T-cell (primary cell): ENCODE measurements at regions not wholly inside any gene's neighbourhood (a gene's known extent, or its start where the extent isn't known, plus 50 kb on each side); places are given as distances from the start of the nearest gene placed in this dataset.

Experiments used
- ATAC-seq, 4 experiments: fragments of 200-7000 bp in 3 of 4; fragments of 150-1000 bp in 1 of 4; cut with Tn5 transposase; replicated peaks in 1 of 4; 1 replicate in 3 of 4; 2 replicates in 1 of 4; pipeline ENCODE4 v1.10.0; 2021; ENCODE audit warnings: moderate library complexity in 3 of 4, mild to moderate bottlenecking in 2 of 4, moderate number of reproducible peaks in 1 of 4
- CTCF ChIA-PET, 2 donors: fragments of 300-600 bp; sonication (Branson Sonifier 250); formaldehyde crosslinking; loops; one replicate each; lab custom pipeline; 2022; ENCODE audit warnings: antibody characterized with exemption in 2 of 2; lab: Charles Lee
- POLR2A ChIA-PET, 2 donors: fragments of 300-600 bp; sonication (Branson Sonifier 250); formaldehyde crosslinking; loops; one replicate each; lab custom pipeline; 2022; ENCODE audit warnings: antibody characterized with exemption in 2 of 2; lab: Charles Lee
- DNase-seq, 35 experiments: peaks; one replicate each; pipeline versions ENCODE4 v3.0.0 to v3.0.0-alpha.2; 2013 to 2023
- H3K27ac ChIP-seq: one replicate; pipeline ENCODE4 v1.5.1; 2013; ENCODE audit warnings: low read length
- H3K27me3 ChIP-seq, 2 experiments: replicated peaks in 1 of 2; 1 replicate in 1 of 2; 2 replicates in 1 of 2; pipeline versions ENCODE4 v1.6.1 to v1.7.0; 2013; ENCODE audit warnings: low read length in 1 of 2, mixed read lengths in 1 of 2; ENCODE audit not compliant: control insufficient read depth in 2 of 2, insufficient read depth in 2 of 2; ENCODE audit errors: extremely low read depth in 1 of 2
- H3K36me3 ChIP-seq, 2 donors: 1 replicate in 1 of 2; 2 replicates in 1 of 2; pipeline versions ENCODE4 v1.6.1 to v1.7.0; 2013; ENCODE audit warnings: low read length in 1 of 2; ENCODE audit not compliant: control insufficient read depth in 2 of 2, insufficient read depth in 1 of 2; ENCODE audit errors: extremely low read depth in 1 of 2
- H3K4me1 ChIP-seq, 2 experiments: 1 replicate in 1 of 2; 2 replicates in 1 of 2; pipeline versions ENCODE4 v1.6.1 to v1.7.0; 2013; ENCODE audit warnings: low read length in 2 of 2, mixed read lengths in 1 of 2; ENCODE audit not compliant: insufficient read depth in 2 of 2, control insufficient read depth in 1 of 2; ENCODE audit errors: extremely low read depth in 1 of 2
- H3K4me3 ChIP-seq, 2 donors: 1 replicate in 1 of 2; 2 replicates in 1 of 2; pipeline versions ENCODE4 v1.5.1 to v1.7.0; 2013; ENCODE audit warnings: mild to moderate bottlenecking in 2 of 2, low read length in 1 of 2, moderate library complexity in 1 of 2; ENCODE audit not compliant: control insufficient read depth in 1 of 2; ENCODE audit errors: extremely low read depth in 1 of 2
- H3K9me3 ChIP-seq: 2 replicates; pipeline ENCODE4 v1.7.0; 2013
- H3K27ac Mint-ChIP-seq, 2 donors: one replicate each; pipeline ENCODE4 v1.8.0; 2020 to 2021; ENCODE audit warnings: mild to moderate bottlenecking in 2 of 2, mixed read lengths in 2 of 2
- H3K27me3 Mint-ChIP-seq, 2 donors: one replicate each; pipeline ENCODE4 v1.8.0; 2021 to 2022; ENCODE audit warnings: mixed read lengths in 2 of 2
- H3K36me3 Mint-ChIP-seq: one replicate; pipeline ENCODE4 v1.8.0; 2021; ENCODE audit warnings: mixed read lengths
- H3K4me1 Mint-ChIP-seq, 3 donors: one replicate each; pipeline ENCODE4 v1.8.0; 2020 to 2022; ENCODE audit warnings: mixed read lengths in 3 of 3, mild to moderate bottlenecking in 1 of 3
- H3K4me3 Mint-ChIP-seq, 3 donors: one replicate each; pipeline ENCODE4 v1.8.0; 2020 to 2022; ENCODE audit warnings: mild to moderate bottlenecking in 3 of 3, mixed read lengths in 3 of 3, moderate library complexity in 3 of 3
- H3K9me3 Mint-ChIP-seq, 3 donors: one replicate each; pipeline ENCODE4 v1.8.0; 2020 to 2022; ENCODE audit warnings: mixed read lengths in 3 of 3
- WGBS: methylation state at CpG from one replicate; pipeline ENCODE4 v1.1.5; 2013; ENCODE audit warnings: missing lambda C conversion rate; ENCODE audit not compliant: insufficient coverage; 5-methylcytosine and 5-hydroxymethylcytosine counted together

- H3K9me3 Mint-ChIP-seq = peaks cover 5 to 14% (median 10%) of the 10 kb centered on the region in 3 donors
- peaks cover 6% of the 10 kb centered on the region for H3K36me3 Mint-ChIP-seq
- no peak overlapping the region for H3K4me3 Mint-ChIP-seq
- DNase-seq = no peak
- peaks cover 15 to 17% (median 16%) of the 10 kb centered on the region in 3 donors for H3K4me1 Mint-ChIP-seq
- CTCF ChIA-PET = no interaction called here
- ATAC-seq = no peak
- H3K27me3 ChIP-seq = no peaks in the 10 kb centered on the region
- no CpG with 5 or more reads among the region's 2 CpGs for WGBS
- no peaks in the 10 kb centered on the region for H3K27me3 Mint-ChIP-seq
- POLR2A ChIA-PET = interaction anchor here in 1 of 2 donors (0.6 kb wide), 1 partner anchor 529 kb away, joined by 3 read pairs; no protein-coding TSS in a partner anchor
- no peak overlapping the region for H3K4me3 ChIP-seq
- H3K27ac ChIP-seq = no peak overlapping the region
- no peaks in the 10 kb centered on the region for H3K36me3 ChIP-seq
- H3K27ac Mint-ChIP-seq = no peak overlapping the region
- no peaks in the 10 kb centered on the region for H3K9me3 ChIP-seq
- H3K4me1 ChIP-seq = no peaks in the 10 kb centered on the region
Observed at GRCh38 chr6:130587778-130588520, 222.1 kb downstream of the TMEM200A start.

DNA sequence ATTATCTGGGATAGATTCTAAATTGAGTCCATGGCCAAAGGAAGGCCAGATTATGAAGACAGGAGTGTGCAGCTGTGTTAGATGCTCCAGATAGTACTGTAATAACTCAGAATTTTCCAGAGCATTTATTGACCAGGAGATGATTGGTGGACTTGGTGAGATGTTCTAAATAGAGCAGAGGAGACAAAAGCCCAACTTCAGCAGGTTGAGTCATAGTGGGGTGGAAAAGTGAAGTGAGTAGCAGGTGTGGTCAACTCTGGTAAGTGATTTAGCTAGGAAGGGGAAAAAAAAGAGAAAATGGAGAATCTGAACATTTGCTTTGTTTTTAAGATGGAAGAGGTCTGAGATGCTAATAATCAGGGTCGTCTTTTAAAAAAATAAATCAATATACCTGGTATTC is 227.4 kb downstream of the TMEM200A start:
- H3K36me3 ChIP-seq = no peaks in the 10 kb centered on the region
- Mint-ChIP-seq H3K9me3 (peaks cover 5 to 14% (median 10%) of the 10 kb centered on the region in 3 donors), H3K4me3 (no peak overlapping the region), H3K27me3 (no peaks in the 10 kb centered on the region), H3K27ac (no peak overlapping the region), H3K36me3 (peaks cover 6% of the 10 kb centered on the region), H3K4me1 (peaks cover 0 to 2% (median 0%) of the 10 kb centered on the region in 3 donors)
- no peaks in the 10 kb centered on the region for H3K4me1 ChIP-seq
- ChIA-PET CTCF (no interaction called here), POLR2A (no interaction called here)
- no peaks in the 10 kb centered on the region for H3K9me3 ChIP-seq
- H3K27ac ChIP-seq = no peak overlapping the region
- no CpG with 5 or more reads among the region's 1 CpG for WGBS
- ATAC-seq (no peak), DNase-seq (no peak)
- no peak overlapping the region for H3K4me3 ChIP-seq
- no peaks in the 10 kb centered on the region for H3K27me3 ChIP-seq

DNA sequence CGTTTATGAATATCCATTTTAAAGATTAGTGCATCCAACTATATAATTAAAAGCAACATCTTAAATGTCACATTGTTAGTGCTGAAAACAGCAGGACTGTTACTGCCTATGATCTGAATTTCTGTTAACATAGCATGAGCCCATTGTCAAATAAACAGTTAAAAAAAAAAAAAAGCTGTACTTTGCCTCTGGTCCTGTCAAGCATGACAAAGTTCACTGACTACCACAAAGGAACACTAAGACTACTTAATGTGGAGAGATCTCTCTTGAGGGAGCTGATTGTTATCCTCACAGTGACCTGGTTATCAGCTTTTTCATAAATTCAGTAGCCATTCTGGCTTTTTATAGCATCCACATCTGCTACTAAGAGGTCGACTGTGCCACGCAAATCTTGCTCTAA is 228.1 kb downstream of the TMEM200A start:
- ChIA-PET POLR2A (no interaction called here), CTCF (interaction anchor here (0.6 kb wide), 3 partner anchors 23 to 916 kb away, joined by 4 to 6 read pairs (median 4); no protein-coding TSS in a partner anchor)
- no peak overlapping the region for H3K4me3 Mint-ChIP-seq
- ATAC-seq (no peak), DNase-seq (no peak)
- H3K27ac Mint-ChIP-seq = no peak overlapping the region
- peaks cover 6% of the 10 kb centered on the region for H3K36me3 Mint-ChIP-seq
- H3K4me1 Mint-ChIP-seq = peaks cover 0 to 6% (median 0%) of the 10 kb centered on the region in 3 donors
- H3K9me3 Mint-ChIP-seq = peaks cover 5 to 14% (median 10%) of the 10 kb centered on the region in 3 donors
- no peaks in the 10 kb centered on the region for H3K36me3 ChIP-seq
- no peaks in the 10 kb centered on the region for H3K27me3 ChIP-seq
- no peaks in the 10 kb centered on the region for H3K9me3 ChIP-seq
- no peak overlapping the region for H3K27ac ChIP-seq
- 80% methylated on average over 1 of the region's 3 CpGs for WGBS
- no peaks in the 10 kb centered on the region for H3K27me3 Mint-ChIP-seq
- no peak overlapping the region for H3K4me3 ChIP-seq
- peaks cover 0 to 3% of the 10 kb centered on the region in 2 experiments for H3K4me1 ChIP-seq

- 60% methylated on average over 1 of the region's 2 CpGs for WGBS
- Mint-ChIP-seq H3K9me3 (peaks cover 0 to 3% (median 0%) of the 10 kb centered on the region in 3 donors), H3K36me3 (no peaks in the 10 kb centered on the region), H3K27ac (no peak overlapping the region), H3K4me3 (no peak overlapping the region), H3K27me3 (no peaks in the 10 kb centered on the region), H3K4me1 (peaks cover 13 to 20% (median 20%) of the 10 kb centered on the region in 3 donors)
- ATAC-seq (no peak), DNase-seq (no peak)
- Histone ChIP-seq H3K36me3 (no peaks in the 10 kb centered on the region), H3K4me3 (no peak overlapping the region), H3K9me3 (no peaks in the 10 kb centered on the region), H3K27ac (no peak overlapping the region), H3K27me3 (no peaks in the 10 kb centered on the region), H3K4me1 (peaks cover 3% of the 10 kb centered on the region in 2 experiments)
- POLR2A ChIA-PET = no interaction called here
- CTCF ChIA-PET = interaction anchor here in 1 of 2 donors (0.7 to 0.9 kb wide), 2 partner anchors 8 to 61 kb away, joined by 3 read pairs; no protein-coding TSS in a partner anchor
Observed at GRCh38 chr6:130598021-130598989, 228.9 kb upstream of the SMLR1 start.

GRCh38 chr6:130600880-130601341 is 226.3 kb upstream of the SMLR1 start:
- no peak overlapping the region for H3K4me3 ChIP-seq
- H3K27me3 Mint-ChIP-seq = no peaks in the 10 kb centered on the region

More at GRCh38 chr6:130600880-130601341, 226.3 kb upstream of the SMLR1 start:
- H3K4me1 Mint-ChIP-seq = peaks cover 14 to 28% (median 27%) of the 10 kb centered on the region in 3 donors
- H3K27ac ChIP-seq = no peak overlapping the region
- DNase-seq = no peak
- ATAC-seq = no peak
- peaks cover 3% of the 10 kb centered on the region in 2 experiments for H3K4me1 ChIP-seq
- no CpG with 5 or more reads among the region's 2 CpGs for WGBS
- H3K4me3 Mint-ChIP-seq = no peak overlapping the region
- no peak overlapping the region for H3K27ac Mint-ChIP-seq
- POLR2A ChIA-PET = interaction anchor here in 1 of 2 donors (0.7 kb wide), 1 partner anchor 640 kb away, joined by 3 read pairs; no protein-coding TSS in a partner anchor
- no peaks in the 10 kb centered on the region for H3K36me3 ChIP-seq
- H3K9me3 Mint-ChIP-seq = peaks cover 0 to 6% (median 0%) of the 10 kb centered on the region in 3 donors
- CTCF ChIA-PET = no interaction called here
- no peaks in the 10 kb centered on the region for H3K27me3 ChIP-seq
- H3K9me3 ChIP-seq = no peaks in the 10 kb centered on the region
- no peaks in the 10 kb centered on the region for H3K36me3 Mint-ChIP-seq
